NT2/D1 (cell line): ENCODE measurements at regions not wholly inside any gene's neighbourhood (a gene's known extent, or its start where the extent isn't known, plus 50 kb on each side); places are given as distances from the start of the nearest gene placed in this dataset.

Experiments used
- SUZ12 ChIP-seq: IDR thresholded peaks from 2 replicates; pipeline ENCODE4 v1.6.1; 2011; ENCODE audit not compliant: insufficient read length, insufficient read depth; ENCODE audit errors: extremely low read depth
- YY1 ChIP-seq: IDR thresholded peaks from 2 replicates; pipeline ENCODE4 v1.6.1; 2011; ENCODE audit not compliant: insufficient read length, insufficient read depth
- ZNF274 ChIP-seq: IDR thresholded peaks from 2 replicates; pipeline ENCODE4 v1.6.1; 2011; ENCODE audit warnings: mild to moderate bottlenecking, low read depth, low read length

DNA sequence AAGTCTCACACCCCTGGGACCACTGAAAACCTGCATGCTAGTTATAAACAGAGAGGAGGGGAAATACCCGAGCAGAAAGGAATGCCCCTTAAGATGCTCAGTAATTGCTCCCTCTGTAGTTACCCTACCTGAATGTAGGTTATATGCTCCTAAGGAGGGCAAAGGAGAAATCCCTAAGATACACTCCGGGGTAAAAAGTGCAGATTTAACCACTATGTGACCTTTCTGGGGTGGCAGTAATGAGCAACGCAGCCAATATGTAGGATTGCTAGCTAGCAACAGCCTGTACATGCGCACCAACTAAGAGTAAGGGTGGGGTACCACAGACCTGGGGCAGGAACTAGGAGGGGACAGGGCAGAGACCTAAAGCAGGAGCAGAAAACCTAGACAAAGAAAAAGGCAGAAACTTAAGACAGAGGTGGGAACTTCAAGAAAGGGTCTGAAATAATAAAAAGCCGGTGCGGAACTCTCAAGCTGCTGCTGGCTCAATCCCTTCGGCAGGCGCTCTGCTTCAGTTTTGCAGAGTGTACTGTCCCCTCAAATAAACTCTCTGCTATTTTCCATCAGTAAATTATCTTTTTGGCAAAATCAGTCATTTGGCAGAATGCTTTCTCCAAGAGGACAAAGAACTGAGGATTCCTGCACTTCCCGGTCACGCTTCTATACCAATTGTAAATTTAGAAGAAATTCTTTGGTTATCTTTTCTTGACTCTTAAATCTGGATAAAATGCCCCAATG, 823.8 kb downstream of the CDH11 start:
- TF ChIP-seq ZNF274: no peak
- TF ChIP-seq YY1: no peak
- no peak for TF ChIP-seq SUZ12
